ENCODE measurements at regions not wholly inside any gene's neighbourhood (a gene's known extent, or its start where the extent isn't known, plus 50 kb on each side); places are given as distances from the start of the nearest gene placed in this dataset.

GRCh38 chr10:3409928-3410327, 237.3 kb upstream of the PITRM1 start:
- no peak overlapping the region for H2BK15ac ChIP-seq (ENCODE audit: low read depth, low read length)
- no peak for ATAC-seq (ENCODE audit: low read depth)
- H2AK5ac ChIP-seq (ENCODE audit: low read depth, low read length), result no peak overlapping the region
- no peak overlapping the region for H3K9ac ChIP-seq (ENCODE audit: low read depth, low read length)
- no peaks in the 10 kb centered on the region for H4K20me1 ChIP-seq (ENCODE audit: insufficient read depth, low read length)
- no peak overlapping the region for H3K4me3 ChIP-seq (ENCODE audit: insufficient read depth, low read depth, low read length)
- H3K18ac ChIP-seq (ENCODE audit: low read depth, low read length), result no peak overlapping the region
- no peak overlapping the region for H3K4me2 ChIP-seq (ENCODE audit: low read depth, low read length)
- no peak overlapping the region for H2AK9ac ChIP-seq (replicated peaks; ENCODE audit: low read depth, low read length, poor library complexity)
- peaks cover 2% of the 10 kb centered on the region; the same call in 1 of the 2 replicates for H3K27me3 ChIP-seq (ENCODE audit: control insufficient read depth, insufficient read depth, low read length)
- no peaks in the 10 kb centered on the region for H3K36me3 ChIP-seq (ENCODE audit: control insufficient read depth, insufficient read depth, low read length)
- dilution Hi-C loops (cut with HindIII; ENCODE audit: low sequenced_read_pairs, unreplicated experiment), result no loop called here
- H2BK120ac ChIP-seq (ENCODE audit: low read depth, low read length), result no peak overlapping the region
- BruUV-seq (replicated peaks), result no TSS peak
- H4K91ac ChIP-seq (ENCODE audit: insufficient read depth, low read depth, low read length), result no peak overlapping the region
- H2AFZ ChIP-seq (replicated peaks; ENCODE audit: low read length, poor library complexity), result no peak overlapping the region
- H3K56ac ChIP-seq (ENCODE audit: extremely low read depth, insufficient read depth, low read length), result no peak overlapping the region
- H3K4ac ChIP-seq (ENCODE audit: low read depth, low read length), result no peak overlapping the region
- H2BK5ac ChIP-seq (ENCODE audit: low read depth, low read length, poor library complexity, severe bottlenecking), result no peak overlapping the region
- TF ChIP-seq CTCF (conservative IDR thresholded peaks at IDR 0.05; ENCODE audit: low read depth, low read length), result no peak
- TF ChIP-seq MAZ (IDR thresholded peaks at IDR 0.05; ENCODE audit: borderline replicate concordance, low read depth, low read length), result no peak
- TF ChIP-seq NFE2L2 (IDR thresholded peaks at IDR 0.05; ENCODE audit: low read depth, low read length), result no peak
- TF ChIP-seq CEBPB (IDR thresholded peaks at IDR 0.05; ENCODE audit: low read depth, low read length), result no peak
- no peak for TF ChIP-seq RCOR1 (IDR thresholded peaks at IDR 0.05; ENCODE audit: insufficient replicate concordance, low read length)
- no peak for TF ChIP-seq MAFK (IDR thresholded peaks at IDR 0.05; ENCODE audit: low read depth, low read length)
- CTCF ChIA-PET, result no interaction called here
- in situ Hi-C loops (cut with MboI; ENCODE audit: low sequenced_read_pairs), result no loop called here
- no peaks in the 10 kb centered on the region for H3K79me1 ChIP-seq (ENCODE audit: low read depth in 1 of 2, low read length in 2 of 2)
- no peak overlapping the region for H3K23ac ChIP-seq (ENCODE audit: low read depth, low read length)
- no peak overlapping the region for H4K8ac ChIP-seq (ENCODE audit: low read depth in 2 of 2, low read length in 2 of 2)
- intact Hi-C loops (cut with micrococcal nuclease), result no loop called here
- no peak overlapping the region for H4K5ac ChIP-seq (ENCODE audit: low read depth, low read length)
- peaks cover 2% of the 10 kb centered on the region; the same call in 1 of the 2 replicates for H3K4me1 ChIP-seq (ENCODE audit: control insufficient read depth, insufficient read depth, low read length)
- DNase-seq, result no peak
- H3K9me1 ChIP-seq (ENCODE audit: insufficient read depth, low read length), result peaks cover 3% of the 10 kb centered on the region; the same call in 1 of the 2 replicates
- no peak overlapping the region for H3K14ac ChIP-seq (replicated peaks; ENCODE audit: low read depth, low read length)
- no peak overlapping the region for H3K27ac ChIP-seq (ENCODE audit: insufficient read depth, low read length)
- H2BK20ac ChIP-seq (ENCODE audit: low read depth, low read length), result no peak overlapping the region
- POLR2A ChIA-PET (ENCODE audit: unreplicated experiment), result no interaction called here
- peaks cover 4% of the 10 kb centered on the region for H3K9me3 ChIP-seq (ENCODE audit: control insufficient read depth, insufficient read depth, low read length)
- no CpG with 5 or more reads among the region's 4 CpGs for WGBS, 2 experiments (ENCODE audit: extremely low coverage in 2 of 2, insufficient read length in 1 of 2)
